Nephron progenitor cell (in vitro differentiated cells): ENCODE measurements at regions not wholly inside any gene's neighbourhood (a gene's known extent, or its start where the extent isn't known, plus 50 kb on each side); places are given as distances from the start of the nearest gene placed in this dataset.
A peak's percentile ranks its signal among the peaks of the same experiment; 100 is the strongest.

Experiments used
- DNase-seq: peaks from one replicate; pipeline ENCODE4 v3.0.0; 2021
- H3K27ac Mint-ChIP-seq: 2 replicates; pipeline ENCODE4 v1.8.0; 2021; ENCODE audit warnings: mild to moderate bottlenecking, moderate library complexity, mixed read lengths
- H3K27me3 Mint-ChIP-seq: 2 replicates; pipeline ENCODE4 v1.8.0; 2021; ENCODE audit warnings: mild to moderate bottlenecking, low read depth, mixed read lengths; ENCODE audit not compliant: poor library complexity
- H3K36me3 Mint-ChIP-seq: 2 replicates; pipeline ENCODE4 v1.8.0; 2021; ENCODE audit warnings: low read depth, mixed read lengths
- H3K4me1 Mint-ChIP-seq: 2 replicates; pipeline ENCODE4 v1.8.0; 2021; ENCODE audit warnings: mixed read lengths
- H3K4me3 Mint-ChIP-seq: 2 replicates; pipeline ENCODE4 v1.8.0; 2021; ENCODE audit warnings: mild to moderate bottlenecking, moderate library complexity, mixed read lengths
- H3K9me3 Mint-ChIP-seq: 2 replicates; pipeline ENCODE4 v1.8.0; 2021; ENCODE audit warnings: mild to moderate bottlenecking, moderate library complexity, mixed read lengths
- CTCF ChIP-seq: fragments of 200-600 bp; sonication (generic); IDR thresholded peaks from 2 replicates; pipeline ENCODE4 v1.5.0; 2021; ENCODE audit warnings: antibody characterized with exemption

DNA sequence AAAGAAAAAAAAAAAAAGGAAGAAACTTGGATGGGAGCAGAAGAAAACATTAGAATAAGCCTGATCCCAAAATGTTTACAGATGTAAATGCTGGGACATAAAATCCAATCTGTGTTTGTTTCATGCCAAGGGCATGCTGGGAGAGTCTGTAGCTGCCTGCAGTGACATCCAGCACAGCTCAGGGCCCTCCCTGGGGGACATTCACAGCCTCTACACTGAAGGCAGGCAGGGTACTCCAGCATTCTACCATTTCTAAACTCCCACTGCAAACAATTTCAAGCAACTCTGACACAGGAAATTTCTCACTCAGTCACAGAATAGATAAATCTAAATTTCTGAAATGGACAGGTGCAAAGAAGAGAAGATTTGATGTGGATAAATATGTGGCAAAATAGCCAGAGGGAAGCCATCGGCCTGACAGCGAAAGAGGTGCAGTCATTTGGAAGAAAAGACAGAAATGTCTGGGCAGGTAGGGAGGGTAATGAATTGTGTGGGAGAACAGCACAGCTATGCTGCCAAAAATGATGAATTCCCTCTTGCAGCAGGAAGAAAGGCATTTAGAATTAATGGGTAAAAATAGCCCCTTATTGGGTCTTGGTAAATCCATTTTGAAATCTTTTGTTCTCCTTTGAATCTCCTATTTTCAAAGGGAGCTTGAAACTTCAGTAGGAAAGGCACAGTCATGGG is 199.4 kb downstream of the MED10 start:
- DNase-seq, result no peak
- H3K27ac Mint-ChIP-seq, result no peak overlapping the region
- peaks cover 31% of the 10 kb centered on the region for H3K27me3 Mint-ChIP-seq

DNA sequence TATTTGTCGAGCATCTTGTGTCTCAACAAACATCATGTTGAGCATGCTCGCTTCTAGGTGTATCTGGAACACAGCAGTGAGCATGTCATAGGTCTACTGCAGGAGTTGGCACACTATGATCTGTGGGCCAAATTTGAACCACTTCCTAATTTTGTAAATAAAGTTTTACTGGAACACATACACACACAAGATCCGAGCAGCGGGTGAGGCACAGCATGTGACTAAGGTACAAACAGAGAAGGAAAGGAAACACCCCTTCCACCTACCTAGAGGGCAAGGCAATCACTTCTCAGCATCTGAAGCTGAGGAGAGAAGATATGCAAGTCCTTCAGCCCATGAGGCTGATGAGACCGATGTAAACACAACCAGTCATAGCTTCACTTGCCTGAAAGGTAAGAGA is 200.4 kb downstream of the MED10 start:
- H3K4me3 Mint-ChIP-seq, result no peak overlapping the region
- no peak for DNase-seq
- no peaks in the 10 kb centered on the region for H3K36me3 Mint-ChIP-seq
- TF ChIP-seq CTCF, result no peak
- H3K9me3 Mint-ChIP-seq, result no peaks in the 10 kb centered on the region
- peaks cover 9% of the 10 kb centered on the region for H3K4me1 Mint-ChIP-seq
- peaks cover 31% of the 10 kb centered on the region for H3K27me3 Mint-ChIP-seq
- peak overlapping the region; percentile 11 for H3K27ac Mint-ChIP-seq

More for the DNA sequence above, 199.4 kb downstream of the MED10 start:
- Mint-ChIP-seq H3K4me1 (peaks cover 9% of the 10 kb centered on the region), H3K36me3 (no peaks in the 10 kb centered on the region), H3K9me3 (no peaks in the 10 kb centered on the region), H3K4me3 (no peak overlapping the region)
- TF ChIP-seq CTCF, result no peak

GRCh38 chr5:6176102-6176693 is 202.1 kb downstream of the MED10 start:
- H3K27me3 Mint-ChIP-seq, result peaks cover 33% of the 10 kb centered on the region
- peaks cover 3% of the 10 kb centered on the region for H3K4me1 Mint-ChIP-seq
- no peak overlapping the region for H3K27ac Mint-ChIP-seq
- H3K36me3 Mint-ChIP-seq, result no peaks in the 10 kb centered on the region
- TF ChIP-seq CTCF, result no peak
- no peak overlapping the region for H3K4me3 Mint-ChIP-seq
- no peaks in the 10 kb centered on the region for H3K9me3 Mint-ChIP-seq
- no peak for DNase-seq

GRCh38 chr5:6175172-6175854 is 203.0 kb downstream of the MED10 start:
- no peak for DNase-seq
- H3K9me3 Mint-ChIP-seq, result no peaks in the 10 kb centered on the region
- TF ChIP-seq CTCF, result no peak
- H3K36me3 Mint-ChIP-seq, result no peaks in the 10 kb centered on the region
- H3K27ac Mint-ChIP-seq, result no peak overlapping the region
- H3K27me3 Mint-ChIP-seq, result peaks cover 24% of the 10 kb centered on the region
- no peak overlapping the region for H3K4me3 Mint-ChIP-seq
- no peaks in the 10 kb centered on the region for H3K4me1 Mint-ChIP-seq

DNA sequence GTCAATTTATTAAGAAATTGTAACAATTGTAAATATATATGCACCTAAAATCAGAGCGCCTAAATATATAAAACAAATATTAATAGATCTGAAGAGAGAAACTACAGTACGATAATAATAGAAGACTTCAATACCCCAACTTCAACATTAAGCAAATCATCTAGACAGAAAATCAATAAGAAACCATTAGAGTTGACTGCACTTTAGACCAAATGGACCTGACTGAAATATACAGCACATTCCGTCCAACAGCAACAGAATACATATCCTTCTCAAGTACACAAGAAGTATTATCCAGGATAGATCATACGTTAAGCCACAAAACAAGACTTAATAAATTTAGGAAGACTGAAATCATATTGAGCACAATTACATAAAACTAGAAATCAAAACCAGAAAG is 208.7 kb downstream of the MED10 start:
- DNase-seq, result no peak
- no peaks in the 10 kb centered on the region for H3K36me3 Mint-ChIP-seq
- H3K4me1 Mint-ChIP-seq, result no peaks in the 10 kb centered on the region
- H3K4me3 Mint-ChIP-seq, result no peak overlapping the region
- H3K27ac Mint-ChIP-seq, result no peak overlapping the region
- no peaks in the 10 kb centered on the region for H3K9me3 Mint-ChIP-seq
- H3K27me3 Mint-ChIP-seq, result peaks cover 9% of the 10 kb centered on the region
- TF ChIP-seq CTCF, result no peak
